Fibroblast of pulmonary artery (primary cell): ENCODE measurements at regions not wholly inside any gene's neighbourhood (a gene's known extent, or its start where the extent isn't known, plus 50 kb on each side); places are given as distances from the start of the nearest gene placed in this dataset.
A peak's percentile ranks its signal among the peaks of the same experiment; 100 is the strongest.
"Not testable (repeated sequence)": the region's sequence is repeated elsewhere in the genome, so short reads cannot be mapped to it uniquely, and the experiment has no call there.

Experiments
- DNase-seq: peaks from one replicate; pipeline ENCODE4 v3.0.0-alpha.2; 2010; ENCODE audit warnings: low read depth
- H3K4me3 ChIP-seq: replicated peaks from 2 replicates; pipeline ENCODE4 v1.5.1; 2011; ENCODE audit warnings: low read depth, mild to moderate bottlenecking, control low read depth, low read length, moderate library complexity
- CTCF ChIP-seq: IDR thresholded peaks from 2 replicates; pipeline ENCODE4 v1.5.1; 2011; ENCODE audit warnings: mild to moderate bottlenecking, control low read depth, low read length, inconsistent platforms; ENCODE audit errors: missing control alignments

GRCh38 chr4:67333664-67334063 is 211.6 kb downstream of the CENPC start:
- no peak for TF ChIP-seq CTCF
- no peak overlapping the region for H3K4me3 ChIP-seq

GRCh38 chr4:67332627-67333026 is 212.7 kb downstream of the CENPC start:
- H3K4me3 ChIP-seq, result no peak overlapping the region
- TF ChIP-seq CTCF, result peak; percentile 57
- DNase-seq, result peak; percentile 3

More at GRCh38 chr4:67333664-67334063, 211.6 kb downstream of the CENPC start:
- DNase-seq, result no peak

- no peak for DNase-seq
- TF ChIP-seq CTCF, result no peak
- H3K4me3 ChIP-seq, result no peak overlapping the region
Measured at GRCh38 chr4:67328393-67328792, 216.9 kb downstream of the CENPC start.

GRCh38 chr4:67328018-67328278 is 217.4 kb downstream of the CENPC start:
- H3K4me3 ChIP-seq, result no peak overlapping the region
- no peak for DNase-seq
- no peak for TF ChIP-seq CTCF

GRCh38 chr4:67327245-67328017 is 217.9 kb downstream of the CENPC start:
- TF ChIP-seq CTCF, result peak; percentile 96

GRCh38 chr4:67325791-67326190 is 219.5 kb downstream of the CENPC start:
- no peak for TF ChIP-seq CTCF
- DNase-seq, result no peak
- no peak overlapping the region for H3K4me3 ChIP-seq

More at GRCh38 chr4:67327245-67328017, 217.9 kb downstream of the CENPC start:
- peak; percentile 74 for DNase-seq
- H3K4me3 ChIP-seq, result no peak overlapping the region

GRCh38 chr4:67320645-67321044 is 224.7 kb downstream of the CENPC start:
- TF ChIP-seq CTCF, result no peak
- no peak for DNase-seq
- no peak overlapping the region for H3K4me3 ChIP-seq

- H3K4me3 ChIP-seq, DNase-seq: not testable (repeated sequence)
Measured at GRCh38 chr4:67319607-67320006, 225.7 kb downstream of the CENPC start.

GRCh38 chr4:67300497-67301185 is 244.7 kb downstream of the CENPC start:
- not testable (repeated sequence) for DNase-seq, H3K4me3 ChIP-seq
